ENCODE measurements at regions not wholly inside any gene's neighbourhood (a gene's known extent, or its start where the extent isn't known, plus 50 kb on each side); places are given as distances from the start of the nearest gene placed in this dataset.

DNA sequence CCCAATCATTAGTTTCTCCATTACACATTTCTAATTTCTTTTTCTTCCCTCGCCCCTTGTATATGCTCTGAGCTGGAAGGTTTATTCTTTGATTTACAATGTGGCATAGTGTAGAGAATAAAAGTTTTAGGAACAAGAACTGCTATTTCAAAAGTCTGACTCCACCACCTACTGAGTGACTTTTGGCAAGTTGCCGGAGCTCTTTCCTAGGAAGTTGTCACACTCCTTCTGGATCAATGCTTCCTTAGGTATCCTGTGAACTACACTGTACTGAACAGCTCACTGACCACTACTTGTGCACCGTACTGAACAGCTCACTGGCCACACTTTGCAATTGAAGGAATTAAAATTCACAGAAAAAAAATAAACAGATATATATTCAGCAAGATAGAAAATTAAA lies 458.2 kb downstream of the FRK start:
- Histone ChIP-seq H3K9me1 (replicated peaks; ENCODE audit: control insufficient read depth, extremely low read depth, insufficient read depth, low read length) (no peaks in the 10 kb centered on the region), H3K9me3 (replicated peaks; ENCODE audit: control insufficient read depth, insufficient read depth, low read length) (peaks cover 4% of the 10 kb centered on the region), H3K4me2 (ENCODE audit: insufficient read depth, low read length) (no peak overlapping the region), H3K27me3 (ENCODE audit: control insufficient read depth in 2 of 2, insufficient read depth in 2 of 2, low read length in 2 of 2) (no peaks in the 10 kb centered on the region), H3K36me3 (ENCODE audit: control insufficient read depth in 2 of 2, extremely low read depth in 1 of 2, insufficient read depth in 2 of 2, low read length in 2 of 2) (no peaks in the 10 kb centered on the region), H3K4me3 (replicated peaks in 1 of 3; ENCODE audit: insufficient read depth in 1 of 3, low read depth in 1 of 3, low read length in 3 of 3) (no peak overlapping the region), H2AFZ (ENCODE audit: low read depth, low read length) (no peak overlapping the region), H4K20me1 (replicated peaks; ENCODE audit: control insufficient read depth, extremely low read depth, insufficient read depth, low read length) (no peaks in the 10 kb centered on the region), H3K27ac (ENCODE audit: insufficient read depth, low read depth, low read length) (no peak overlapping the region), H3K4me1 (ENCODE audit: control insufficient read depth, extremely low read depth, insufficient read depth, low read length) (no peaks in the 10 kb centered on the region), H3K9ac (replicated peaks; ENCODE audit: extremely low read depth, insufficient read depth, low read length) (no peak overlapping the region), H3K79me2 (ENCODE audit: control insufficient read depth, insufficient read depth, low read length) (no peaks in the 10 kb centered on the region)
- ChIA-PET CTCF (no interaction called here), POLR2A (no interaction called here)
- dilution Hi-C loops (cut with MboI; ENCODE audit: extremely low pct_ligation_motif_present, low sequenced_read_pairs) (no loop called here), intact Hi-C loops (cut with micrococcal nuclease) (no loop called here)
- DNase-seq (ENCODE audit: low read depth, low spot score) (no peak), FAIRE-seq (no peak)
- BruUV-seq (replicated peaks): no TSS peak
- TF ChIP-seq MYC (IDR thresholded peaks at IDR 0.05; ENCODE audit: low read depth, low read length): no peak
- TF ChIP-seq CTCF (IDR thresholded peaks at IDR 0.05; ENCODE audit: extremely low read depth in 1 of 2, insufficient read depth in 1 of 2, low read depth in 1 of 2, low read length in 2 of 2): no peak
- no peak for TF ChIP-seq JUN (IDR thresholded peaks at IDR 0.05; ENCODE audit: borderline replicate concordance, insufficient read depth, insufficient read length, low read depth)
- TF ChIP-seq GATA2 (IDR thresholded peaks at IDR 0.05; ENCODE audit: insufficient read depth, insufficient read length, low read depth, low read length): no peak
- no peak for TF ChIP-seq POLR2AphosphoS5 (IDR thresholded peaks at IDR 0.05; ENCODE audit: insufficient read depth, low read depth, low read length)
- TF ChIP-seq FOS (IDR thresholded peaks at IDR 0.05; ENCODE audit: borderline replicate concordance, insufficient read depth, low read length): no peak
- TF ChIP-seq POLR2A (IDR thresholded peaks at IDR 0.05; ENCODE audit: low read depth, low read length): no peak
- TF ChIP-seq, protein P1, sequence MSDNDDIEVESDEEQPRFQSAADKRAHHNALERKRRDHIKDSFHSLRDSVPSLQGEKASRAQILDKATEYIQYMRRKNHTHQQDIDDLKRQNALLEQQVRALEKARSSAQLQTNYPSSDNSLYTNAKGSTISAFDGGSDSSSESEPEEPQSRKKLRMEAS (IDR thresholded peaks at IDR 0.05; ENCODE audit: insufficient read depth, insufficient read length): no peak
- no peak for TF ChIP-seq EZH2 (IDR thresholded peaks at IDR 0.05; ENCODE audit: borderline replicate concordance, low read depth, low read length, severe bottlenecking)
